ENCODE measurements at regions not wholly inside any gene's neighbourhood (a gene's known extent, or its start where the extent isn't known, plus 50 kb on each side); places are given as distances from the start of the nearest gene placed in this dataset.
"Not testable (repeated sequence)": the region's sequence is repeated elsewhere in the genome, so short reads cannot be mapped to it uniquely, and the experiment has no call there.

DNA sequence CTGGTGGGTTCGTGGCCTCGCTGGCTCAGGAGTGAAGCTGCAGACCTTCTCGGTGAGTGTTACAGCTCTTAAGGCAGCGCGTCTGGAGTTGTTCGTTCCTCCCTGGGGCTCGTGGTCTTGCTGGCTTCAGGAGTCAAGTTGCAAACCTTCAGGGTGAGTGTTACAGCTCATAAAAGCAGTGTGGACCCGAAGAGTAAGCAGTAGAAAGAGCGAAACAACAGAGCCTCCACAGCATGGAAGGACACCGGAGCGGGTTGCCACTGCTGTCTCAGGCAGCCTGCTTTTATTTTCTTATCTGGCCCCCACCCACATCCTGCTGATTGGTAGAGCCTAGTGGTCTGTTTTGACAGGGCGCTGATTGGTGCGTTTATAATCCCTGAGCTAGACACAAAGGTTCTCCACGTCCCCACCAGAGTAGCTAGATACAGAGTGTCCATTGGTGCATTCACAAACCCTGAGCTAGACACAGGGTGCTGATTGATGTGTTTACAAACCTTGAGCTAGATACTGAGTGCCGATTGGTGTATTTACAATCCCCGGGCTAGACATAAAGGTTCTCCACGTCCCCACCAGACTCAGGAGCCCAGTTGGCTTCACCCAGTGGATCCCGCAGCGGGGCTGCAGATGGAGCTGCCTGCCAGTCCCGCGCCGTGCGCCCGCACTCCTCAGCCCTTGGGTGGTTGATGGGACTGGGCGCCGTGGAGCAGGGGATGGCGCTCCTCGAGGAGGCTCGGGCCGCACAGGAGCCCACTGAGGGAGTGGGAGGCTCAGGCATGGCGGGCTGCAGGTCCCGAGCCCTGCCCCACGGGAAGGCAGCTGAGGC lies 111.9 kb downstream of the ZNF330 start:
- TF ChIP-seq, protein P1, sequence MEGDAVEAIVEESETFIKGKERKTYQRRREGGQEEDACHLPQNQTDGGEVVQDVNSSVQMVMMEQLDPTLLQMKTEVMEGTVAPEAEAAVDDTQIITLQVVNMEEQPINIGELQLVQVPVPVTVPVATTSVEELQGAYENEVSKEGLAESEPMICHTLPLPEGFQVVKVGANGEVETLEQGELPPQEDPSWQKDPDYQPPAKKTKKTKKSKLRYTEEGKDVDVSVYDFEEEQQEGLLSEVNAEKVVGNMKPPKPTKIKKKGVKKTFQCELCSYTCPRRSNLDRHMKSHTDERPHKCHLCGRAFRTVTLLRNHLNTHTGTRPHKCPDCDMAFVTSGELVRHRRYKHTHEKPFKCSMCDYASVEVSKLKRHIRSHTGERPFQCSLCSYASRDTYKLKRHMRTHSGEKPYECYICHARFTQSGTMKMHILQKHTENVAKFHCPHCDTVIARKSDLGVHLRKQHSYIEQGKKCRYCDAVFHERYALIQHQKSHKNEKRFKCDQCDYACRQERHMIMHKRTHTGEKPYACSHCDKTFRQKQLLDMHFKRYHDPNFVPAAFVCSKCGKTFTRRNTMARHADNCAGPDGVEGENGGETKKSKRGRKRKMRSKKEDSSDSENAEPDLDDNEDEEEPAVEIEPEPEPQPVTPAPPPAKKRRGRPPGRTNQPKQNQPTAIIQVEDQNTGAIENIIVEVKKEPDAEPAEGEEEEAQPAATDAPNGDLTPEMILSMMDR (conservative IDR thresholded peaks at IDR 0.05; ENCODE audit: low read length): not testable (repeated sequence)
- TF ChIP-seq EZH2phosphoT487 (IDR thresholded peaks at IDR 0.05; ENCODE audit: borderline replicate concordance): not testable (repeated sequence)

Data from Loucy (cell line).